Memory B cell (primary cell): ENCODE measurements at regions not wholly inside any gene's neighbourhood (a gene's known extent, or its start where the extent isn't known, plus 50 kb on each side); places are given as distances from the start of the nearest gene placed in this dataset.
"Not testable (repeated sequence)": the region's sequence is repeated elsewhere in the genome, so short reads cannot be mapped to it uniquely, and the experiment has no call there.

Experiments
- ATAC-seq: fragments of 150-1000 bp; cut with Tn5 transposase; 2 replicates; pipeline ENCODE4 v1.10.0; 2021; ENCODE audit warnings: low read depth, mild to moderate bottlenecking, moderate library complexity
- DNase-seq, 2 donors: peaks; one replicate each; pipeline ENCODE4 v3.0.0; 2022; ENCODE audit warnings: low spot score in 2 of 2
- H3K27ac Mint-ChIP-seq: one replicate; pipeline ENCODE4 v1.8.0; 2022; ENCODE audit warnings: mild to moderate bottlenecking, moderate library complexity, mixed read lengths
- H3K27me3 Mint-ChIP-seq: one replicate; pipeline ENCODE4 v1.8.0; 2022; ENCODE audit warnings: mixed read lengths
- H3K36me3 Mint-ChIP-seq: one replicate; pipeline ENCODE4 v1.8.0; 2022; ENCODE audit warnings: mild to moderate bottlenecking, mixed read lengths
- H3K4me1 Mint-ChIP-seq: one replicate; pipeline ENCODE4 v1.8.0; 2022; ENCODE audit warnings: mixed read lengths
- H3K4me3 Mint-ChIP-seq: one replicate; pipeline ENCODE4 v1.8.0; 2022; ENCODE audit warnings: mild to moderate bottlenecking, moderate library complexity, mixed read lengths
- H3K9me3 Mint-ChIP-seq: one replicate; pipeline ENCODE4 v1.8.0; 2022; ENCODE audit warnings: mixed read lengths

DNA sequence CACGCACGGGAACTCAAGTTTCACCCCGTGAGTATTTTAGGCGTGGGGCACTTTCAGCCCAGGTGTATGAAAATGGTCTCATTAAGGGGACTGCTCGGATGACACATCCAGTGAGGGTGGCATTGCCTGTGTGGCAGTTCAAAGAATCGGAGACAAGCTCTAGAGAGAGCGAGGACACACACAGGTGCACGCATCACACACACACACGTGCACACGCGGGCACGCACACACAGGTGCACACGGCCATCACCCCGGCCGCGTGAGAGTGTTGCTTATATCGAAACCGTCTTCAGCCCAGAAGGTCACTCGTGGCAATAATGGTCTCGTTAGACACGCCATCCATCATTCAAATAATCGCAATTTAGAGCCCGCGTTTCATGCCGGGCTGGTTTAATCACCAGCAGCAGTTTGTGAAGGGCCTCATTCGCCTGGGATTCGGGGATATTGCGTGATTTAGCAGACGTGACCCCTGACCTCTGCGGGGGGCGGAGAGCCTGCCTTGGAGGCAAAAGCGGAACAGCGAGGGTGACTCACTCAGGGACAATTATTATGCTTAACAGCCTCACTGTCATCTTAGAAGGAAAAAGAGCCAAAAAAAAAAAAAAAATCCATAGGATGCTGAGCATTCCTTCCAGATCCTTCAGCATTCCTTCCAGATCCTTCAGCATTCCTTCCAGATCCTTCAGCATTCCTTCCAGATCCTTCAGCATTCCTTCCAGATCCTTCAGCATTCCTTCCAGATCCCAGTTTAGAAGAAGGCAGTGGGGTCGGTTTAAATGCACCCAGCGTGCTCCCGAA lies 89.4 kb upstream of the PPP2R3B start:
- no peak for DNase-seq
- ATAC-seq = no peak
- peaks cover 1% of the 10 kb centered on the region for H3K27me3 Mint-ChIP-seq
- H3K27ac Mint-ChIP-seq = no peak overlapping the region
- no peak overlapping the region for H3K4me3 Mint-ChIP-seq
- peaks cover 5% of the 10 kb centered on the region for H3K36me3 Mint-ChIP-seq
- H3K4me1 Mint-ChIP-seq = no peaks in the 10 kb centered on the region
- peaks cover 9% of the 10 kb centered on the region for H3K9me3 Mint-ChIP-seq

DNA sequence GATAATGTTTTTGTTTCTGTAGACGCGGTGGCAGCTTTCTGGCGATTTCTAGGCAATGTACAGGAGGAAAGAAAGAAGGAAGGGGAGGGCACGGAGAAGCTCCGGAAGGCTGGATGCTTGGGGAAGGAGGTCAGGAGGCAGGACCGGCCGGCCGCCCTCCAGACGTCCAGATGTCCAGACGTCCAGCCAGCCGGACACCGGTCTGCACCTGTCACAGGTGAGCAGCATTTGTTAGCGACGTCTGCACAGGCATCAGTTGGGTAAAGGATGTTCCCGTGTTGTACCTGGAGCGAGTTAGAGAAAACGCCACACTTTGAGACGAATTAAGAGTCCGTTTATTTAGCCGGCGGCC lies 90.0 kb upstream of the PPP2R3B start:
- Mint-ChIP-seq H3K27me3 (peaks cover 1% of the 10 kb centered on the region), H3K4me1 (no peaks in the 10 kb centered on the region), H3K36me3 (peaks cover 2% of the 10 kb centered on the region), H3K9me3 (peaks cover 9% of the 10 kb centered on the region), H3K27ac (no peak overlapping the region), H3K4me3 (no peak overlapping the region)
- DNase-seq = no peak
- no peak for ATAC-seq

DNA sequence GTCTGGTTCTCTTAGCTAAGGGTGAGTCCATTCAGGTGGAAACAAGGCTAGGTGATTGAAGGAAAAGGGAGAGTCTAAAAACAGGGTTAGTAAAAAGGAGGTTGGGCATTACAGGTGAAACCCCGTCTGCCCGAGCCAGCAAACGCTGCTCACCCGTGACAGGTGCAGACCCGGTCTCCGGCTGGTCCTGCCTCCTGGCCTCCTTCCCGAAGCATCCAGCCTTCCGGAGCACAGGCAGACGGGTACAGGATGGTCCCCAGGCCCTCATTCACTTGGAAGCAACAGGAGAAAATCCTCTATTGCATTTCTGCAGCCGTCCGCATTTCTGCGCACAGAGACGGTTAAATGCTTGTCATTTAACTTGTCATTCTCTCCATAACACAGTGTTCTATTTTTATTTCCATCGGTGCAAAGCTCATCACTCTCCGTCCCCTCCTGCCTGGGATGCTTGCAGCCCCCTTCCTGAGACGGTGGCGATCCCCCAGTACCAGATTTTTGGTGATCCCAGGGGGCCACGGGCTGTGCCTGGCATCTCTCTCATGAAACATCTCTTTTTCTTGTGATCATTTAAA lies 90.8 kb upstream of the PPP2R3B start:
- H3K27ac Mint-ChIP-seq = no peak overlapping the region
- H3K36me3 Mint-ChIP-seq = peaks cover 4% of the 10 kb centered on the region
- DNase-seq (no peak), ATAC-seq (no peak)
- H3K4me1 Mint-ChIP-seq = no peaks in the 10 kb centered on the region
- H3K4me3 Mint-ChIP-seq = no peak overlapping the region
- H3K27me3 Mint-ChIP-seq = peaks cover 3% of the 10 kb centered on the region
- H3K9me3 Mint-ChIP-seq = peaks cover 9% of the 10 kb centered on the region

DNA sequence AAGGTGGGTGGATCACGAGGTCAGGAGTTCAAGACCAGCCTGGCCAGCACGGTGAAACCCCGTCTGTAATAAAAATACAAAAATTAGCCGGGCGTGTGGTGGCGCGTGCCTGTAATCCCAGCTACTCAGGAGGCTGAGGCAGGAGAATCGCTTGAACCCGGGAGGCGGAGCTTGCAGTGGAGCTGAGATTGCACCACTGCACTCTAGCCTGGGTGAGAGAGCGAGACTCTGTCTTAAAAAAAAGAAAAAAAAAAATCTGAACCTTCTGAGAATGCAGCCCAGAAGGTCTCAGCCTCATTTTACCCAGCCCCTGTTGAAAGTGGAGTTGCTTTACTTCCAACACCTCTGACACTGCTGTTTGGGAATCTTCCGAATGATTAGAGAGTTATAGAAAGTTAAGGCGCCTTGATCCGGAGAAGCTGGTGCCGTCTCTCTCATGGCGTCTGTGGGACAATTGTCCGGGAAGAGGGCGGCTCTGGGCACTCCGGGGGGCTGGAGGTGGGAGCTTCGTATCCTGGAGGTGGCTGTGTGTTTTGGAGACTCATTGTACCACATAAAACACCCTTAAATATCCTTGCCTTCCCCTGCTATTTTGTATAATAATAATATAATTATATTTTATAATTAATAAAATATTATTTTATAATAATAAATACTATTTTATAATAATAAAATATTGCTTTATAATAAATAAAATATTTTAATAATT lies 92.7 kb upstream of the PPP2R3B start:
- H3K9me3 Mint-ChIP-seq = peaks cover 9% of the 10 kb centered on the region
- DNase-seq = no peak
- H3K4me3 Mint-ChIP-seq = no peak overlapping the region
- peaks cover 4% of the 10 kb centered on the region for H3K27me3 Mint-ChIP-seq
- peaks cover 4% of the 10 kb centered on the region for H3K36me3 Mint-ChIP-seq
- no peak overlapping the region for H3K27ac Mint-ChIP-seq
- H3K4me1 Mint-ChIP-seq = no peaks in the 10 kb centered on the region
- no peak for ATAC-seq

DNA sequence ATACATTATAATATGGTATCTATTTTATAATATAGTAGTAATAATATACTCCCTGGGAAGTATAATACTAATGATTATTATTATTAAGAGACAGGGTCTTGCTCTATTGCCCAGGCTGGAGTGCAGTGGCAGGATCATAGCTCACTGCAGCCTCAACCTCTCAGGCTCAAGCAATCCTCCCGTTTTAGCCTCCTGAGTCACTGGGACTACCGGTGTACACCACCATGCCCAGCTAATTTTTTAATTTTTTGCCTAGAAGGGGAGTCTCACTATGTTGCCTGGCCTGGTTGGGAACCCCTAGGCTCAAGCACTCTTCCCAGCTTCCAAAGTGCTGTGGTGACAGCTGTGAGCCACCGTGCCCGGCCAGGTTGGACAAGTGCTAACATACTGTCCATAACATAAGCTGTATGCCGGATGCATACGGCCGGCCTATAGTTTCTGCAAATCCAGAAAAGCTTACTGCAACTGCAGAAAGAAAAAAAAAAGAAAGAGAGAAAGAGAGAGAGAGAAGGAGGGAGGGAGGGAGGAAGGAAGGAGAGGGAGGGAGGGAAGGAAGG lies 94.2 kb upstream of the PPP2R3B start:
- H3K4me3 Mint-ChIP-seq = no peak overlapping the region
- H3K27ac Mint-ChIP-seq = no peak overlapping the region
- H3K36me3 Mint-ChIP-seq = peaks cover 4% of the 10 kb centered on the region
- no peak for DNase-seq
- peaks cover 14% of the 10 kb centered on the region for H3K9me3 Mint-ChIP-seq
- H3K27me3 Mint-ChIP-seq = peaks cover 3% of the 10 kb centered on the region
- H3K4me1 Mint-ChIP-seq = no peaks in the 10 kb centered on the region
- no peak for ATAC-seq

DNA sequence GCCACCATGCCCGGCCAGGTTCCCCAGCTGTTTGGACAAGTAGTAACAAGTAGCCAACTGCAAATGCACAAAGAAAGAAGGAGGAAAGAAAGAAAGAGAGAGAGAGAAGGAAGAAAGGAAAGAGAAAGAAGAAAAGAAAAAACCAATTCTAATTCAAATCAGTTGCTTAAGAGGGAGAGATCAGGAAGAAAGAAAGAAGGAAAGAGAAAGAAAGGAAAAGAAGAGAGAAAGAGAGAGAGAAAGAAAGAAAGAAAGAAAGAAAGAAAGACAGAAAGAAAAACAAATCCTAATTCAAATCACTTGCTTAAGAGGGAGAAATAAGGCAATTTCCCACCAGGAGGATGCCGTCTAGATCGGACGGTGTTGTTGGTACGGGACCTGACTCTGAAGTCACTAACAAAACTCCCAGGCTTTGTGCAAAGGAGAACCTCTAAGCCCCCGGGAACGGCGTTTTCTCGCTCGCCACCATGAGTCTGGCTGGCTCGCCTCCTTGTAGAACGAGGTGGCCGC lies 95.5 kb upstream of the PPP2R3B start:
- H3K27me3 Mint-ChIP-seq = peaks cover 3% of the 10 kb centered on the region
- DNase-seq = no peak
- peaks cover 4% of the 10 kb centered on the region for H3K36me3 Mint-ChIP-seq
- ATAC-seq = no peak
- H3K27ac Mint-ChIP-seq = no peak overlapping the region
- H3K4me1 Mint-ChIP-seq = no peaks in the 10 kb centered on the region
- peaks cover 14% of the 10 kb centered on the region for H3K9me3 Mint-ChIP-seq
- no peak overlapping the region for H3K4me3 Mint-ChIP-seq

DNA sequence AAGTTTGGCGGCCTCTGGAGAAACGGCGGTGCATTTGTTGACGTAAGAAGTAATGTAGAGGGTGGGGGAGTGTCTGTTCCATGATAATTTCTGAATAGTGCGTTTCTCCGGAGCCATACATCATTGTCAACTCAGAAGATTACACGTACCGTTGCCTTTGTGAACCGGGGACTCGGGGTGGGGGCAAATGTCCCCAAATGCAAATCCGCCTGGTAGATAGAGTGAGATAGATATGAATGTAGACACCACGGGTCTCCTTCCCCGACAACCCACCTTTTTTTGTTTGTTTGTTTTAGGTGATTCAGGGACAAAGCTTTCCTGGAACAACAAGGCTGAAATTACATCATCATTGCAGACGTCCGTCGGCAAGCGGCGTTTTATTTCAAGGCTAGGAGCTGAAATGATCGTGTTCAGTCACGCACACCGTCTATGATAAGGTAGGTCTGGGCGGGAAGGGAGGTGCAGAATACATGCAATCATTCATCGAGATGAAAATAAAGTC lies 96.0 kb upstream of the PPP2R3B start:
- ATAC-seq (no peak), DNase-seq (no peak)
- H3K4me1 Mint-ChIP-seq = no peaks in the 10 kb centered on the region
- peaks cover 14% of the 10 kb centered on the region for H3K9me3 Mint-ChIP-seq
- peaks cover 3% of the 10 kb centered on the region for H3K27me3 Mint-ChIP-seq
- no peak overlapping the region for H3K4me3 Mint-ChIP-seq
- H3K36me3 Mint-ChIP-seq = peaks cover 4% of the 10 kb centered on the region
- no peak overlapping the region for H3K27ac Mint-ChIP-seq

DNA sequence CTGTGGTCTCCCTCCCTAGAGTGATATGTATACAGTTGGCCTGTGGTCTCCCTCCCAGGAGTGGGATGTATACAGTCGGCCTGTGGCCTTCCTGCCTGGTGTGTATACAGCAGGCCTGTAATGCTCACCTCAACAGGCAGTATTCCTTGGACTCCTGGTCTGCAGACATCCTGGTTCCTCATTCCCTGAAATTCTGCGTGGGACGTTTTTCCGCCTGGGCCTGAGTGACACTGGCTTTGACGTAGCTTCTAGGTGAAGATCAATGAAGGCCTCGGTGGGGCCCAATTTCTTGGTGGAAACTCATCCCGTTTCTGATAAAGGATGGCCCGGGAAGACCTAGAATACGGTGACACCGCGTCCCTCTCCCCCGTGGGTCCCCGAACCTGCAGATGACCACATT lies 98.7 kb upstream of the PPP2R3B start:
- DNase-seq (no peak), ATAC-seq (no peak)
- peaks cover 4% of the 10 kb centered on the region for H3K36me3 Mint-ChIP-seq
- H3K4me3 Mint-ChIP-seq = no peak overlapping the region
- H3K9me3 Mint-ChIP-seq = peaks cover 14% of the 10 kb centered on the region
- no peaks in the 10 kb centered on the region for H3K4me1 Mint-ChIP-seq
- H3K27ac Mint-ChIP-seq = no peak overlapping the region
- H3K27me3 Mint-ChIP-seq = peaks cover 3% of the 10 kb centered on the region

DNA sequence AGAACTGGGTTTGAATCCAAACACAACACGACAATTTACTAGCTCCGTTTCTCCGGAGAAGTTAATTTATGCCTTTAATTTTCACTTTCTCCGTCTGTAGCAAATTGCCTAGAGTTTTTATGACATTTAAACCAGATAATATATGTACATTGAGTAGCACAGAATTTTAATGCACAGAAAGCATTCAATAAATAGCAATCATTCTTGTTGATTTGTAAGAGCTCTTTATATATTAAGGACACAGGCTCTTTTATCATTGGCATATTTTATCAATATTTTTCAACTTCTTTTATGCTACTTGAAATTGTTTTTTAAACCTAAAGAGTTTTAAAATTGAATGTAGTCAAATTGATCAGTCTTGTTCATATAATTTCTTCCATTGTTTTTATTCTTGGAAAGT lies 99.6 kb upstream of the PPP2R3B start:
- no peak for DNase-seq
- no peaks in the 10 kb centered on the region for H3K4me1 Mint-ChIP-seq
- peaks cover 2% of the 10 kb centered on the region for H3K36me3 Mint-ChIP-seq
- H3K27me3 Mint-ChIP-seq = peaks cover 3% of the 10 kb centered on the region
- H3K9me3 Mint-ChIP-seq = peaks cover 12% of the 10 kb centered on the region
- H3K27ac Mint-ChIP-seq = no peak overlapping the region
- no peak for ATAC-seq
- no peak overlapping the region for H3K4me3 Mint-ChIP-seq

DNA sequence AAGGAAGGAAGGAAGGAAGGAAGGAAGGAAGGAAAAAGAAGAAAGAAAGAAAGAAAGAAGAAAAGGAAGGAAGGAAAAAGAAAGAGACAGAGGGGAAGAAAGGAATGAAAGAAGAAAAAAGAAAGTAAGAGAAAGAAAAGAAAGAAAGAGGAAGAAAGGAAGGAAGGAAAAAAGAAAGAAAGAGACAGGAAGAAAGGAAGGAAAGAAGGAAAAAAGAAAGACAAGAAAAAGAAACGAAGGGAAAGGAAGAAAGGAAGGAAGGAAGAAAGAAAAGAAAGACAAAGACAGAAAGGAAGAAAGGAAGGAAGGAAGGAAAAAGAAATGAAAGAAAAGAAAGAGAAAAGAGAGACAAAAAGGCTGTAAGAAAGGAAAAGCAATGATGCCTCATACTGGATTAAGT lies 101.1 kb upstream of the PPP2R3B start:
- Mint-ChIP-seq H3K4me1 (no peaks in the 10 kb centered on the region), H3K36me3 (no peaks in the 10 kb centered on the region), H3K27me3 (peaks cover 1% of the 10 kb centered on the region), H3K4me3 (no peak overlapping the region), H3K27ac (no peak overlapping the region), H3K9me3 (peaks cover 9% of the 10 kb centered on the region)
- no peak for DNase-seq
- no peak for ATAC-seq

DNA sequence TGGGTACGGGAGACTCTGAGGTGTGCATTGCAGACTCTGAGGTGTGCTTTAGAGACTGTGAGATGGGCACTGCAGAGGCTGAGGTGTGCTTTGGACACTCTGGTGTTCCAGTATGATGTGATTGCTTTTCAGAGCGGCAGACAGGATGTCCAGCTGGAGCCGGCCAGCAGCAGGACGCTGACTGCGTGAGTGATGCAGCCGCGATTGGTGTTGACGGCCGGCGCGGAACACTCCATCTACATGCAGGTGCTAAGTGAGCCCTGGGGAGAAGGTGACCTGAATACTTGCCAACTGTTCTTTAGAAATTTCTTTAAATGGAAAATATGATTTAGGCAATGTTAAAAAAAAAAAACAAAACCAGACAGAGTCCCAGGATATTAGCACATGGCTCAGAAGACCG lies 103.1 kb upstream of the PPP2R3B start:
- H3K4me3 Mint-ChIP-seq = no peak overlapping the region
- H3K9me3 Mint-ChIP-seq = peaks cover 7% of the 10 kb centered on the region
- H3K36me3 Mint-ChIP-seq = no peaks in the 10 kb centered on the region
- H3K27me3 Mint-ChIP-seq = no peaks in the 10 kb centered on the region
- no peaks in the 10 kb centered on the region for H3K4me1 Mint-ChIP-seq
- H3K27ac Mint-ChIP-seq = no peak overlapping the region
- ATAC-seq = no peak
- no peak for DNase-seq

DNA sequence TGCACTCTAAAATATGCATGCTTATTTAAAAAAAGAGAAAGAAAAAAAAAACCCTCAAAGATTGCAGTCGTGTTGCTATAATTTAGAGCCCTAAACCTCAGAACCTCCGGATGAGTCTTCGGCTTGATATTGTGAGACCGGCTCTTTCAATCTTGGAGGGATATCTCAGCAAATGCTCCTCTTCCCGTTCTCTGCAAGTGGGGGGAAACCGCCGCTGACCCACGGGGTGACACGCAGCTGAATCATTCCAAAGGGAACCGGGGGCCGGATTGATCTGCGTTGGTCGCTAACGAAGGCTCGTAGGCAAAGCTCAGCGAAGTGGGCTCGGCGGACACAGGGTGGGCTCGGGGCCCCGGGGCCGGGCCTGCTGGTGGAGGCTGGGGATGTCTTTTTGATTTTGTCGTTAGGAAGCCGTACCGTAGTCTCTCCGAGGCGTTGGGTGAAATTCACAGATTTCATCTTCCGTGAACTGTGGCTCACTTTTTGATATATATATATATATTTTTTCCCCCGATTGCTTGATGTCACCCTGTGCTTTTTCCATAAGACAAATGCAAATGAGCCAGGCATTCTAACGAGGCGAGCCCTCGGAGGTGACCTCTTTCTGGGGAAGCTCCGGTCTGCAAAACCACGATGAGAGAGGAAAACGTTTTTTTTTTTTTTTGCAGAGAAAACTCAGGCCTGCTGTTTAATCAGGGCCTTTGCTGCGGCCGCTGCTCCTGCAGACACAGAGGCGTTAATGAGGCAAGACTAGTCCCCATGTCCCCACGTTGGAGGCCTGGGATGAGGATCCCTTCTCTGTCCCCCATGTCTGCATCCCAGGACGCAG lies 110.7 kb upstream of the PPP2R3B start:
- no peaks in the 10 kb centered on the region for H3K36me3 Mint-ChIP-seq
- peaks cover 7% of the 10 kb centered on the region for H3K9me3 Mint-ChIP-seq
- no peak for ATAC-seq
- no peak overlapping the region for H3K27ac Mint-ChIP-seq
- no peak overlapping the region for H3K4me3 Mint-ChIP-seq
- peaks cover 8% of the 10 kb centered on the region for H3K27me3 Mint-ChIP-seq
- no peak for DNase-seq
- H3K4me1 Mint-ChIP-seq = no peaks in the 10 kb centered on the region

DNA sequence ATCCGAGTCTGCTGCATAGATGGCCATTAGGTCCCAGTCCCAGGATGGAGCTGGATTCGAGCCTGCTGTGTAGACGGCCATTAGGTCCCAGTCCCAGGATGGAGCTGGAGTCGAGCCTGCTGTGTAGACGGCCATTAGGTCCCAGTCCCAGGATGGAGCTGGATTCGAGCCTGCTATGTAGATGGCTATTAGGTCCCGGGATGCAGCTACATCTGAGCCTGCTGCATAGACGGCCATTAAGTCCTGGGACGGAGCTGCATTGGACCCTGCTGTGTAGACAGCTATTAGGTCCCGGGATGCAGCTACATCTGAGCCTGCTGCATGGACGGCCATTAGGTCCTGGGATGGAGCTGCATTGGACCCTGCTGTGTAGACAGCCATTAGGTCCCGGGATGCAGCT lies 112.2 kb upstream of the PPP2R3B start:
- not testable (repeated sequence) for DNase-seq, H3K4me3 Mint-ChIP-seq, ATAC-seq, H3K27ac Mint-ChIP-seq, H3K36me3 Mint-ChIP-seq, H3K4me1 Mint-ChIP-seq
- peaks cover 12% of the 10 kb centered on the region for H3K27me3 Mint-ChIP-seq
- peaks cover 11% of the 10 kb centered on the region for H3K9me3 Mint-ChIP-seq
